ENCODE measurements at regions not wholly inside any gene's neighbourhood (a gene's known extent, or its start where the extent isn't known, plus 50 kb on each side); places are given as distances from the start of the nearest gene placed in this dataset.
"Not testable (repeated sequence)": the region's sequence is repeated elsewhere in the genome, so short reads cannot be mapped to it uniquely, and the experiment has no call there.

DNA sequence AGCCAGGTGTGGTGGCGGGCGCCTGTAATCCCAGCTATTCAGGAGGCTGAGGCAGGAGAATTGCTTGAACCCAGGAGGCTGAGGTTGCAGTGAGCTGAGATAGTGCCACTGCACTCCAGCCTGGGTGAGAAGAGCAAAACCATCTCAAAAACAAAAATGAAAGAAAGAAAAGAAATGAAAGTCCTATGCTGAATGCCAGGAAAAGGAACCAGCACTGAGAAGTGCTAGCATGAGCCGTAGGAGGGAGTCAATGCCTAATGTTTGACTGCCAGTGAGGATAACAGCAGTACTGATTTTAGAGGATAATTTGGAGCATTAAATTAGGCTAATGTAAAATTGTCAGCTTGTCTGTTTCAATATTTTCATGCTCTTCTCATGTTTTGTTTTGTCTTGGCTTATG, 472.8 kb downstream of the GADD45G start:
- not testable (repeated sequence) for DNase-seq

DNA sequence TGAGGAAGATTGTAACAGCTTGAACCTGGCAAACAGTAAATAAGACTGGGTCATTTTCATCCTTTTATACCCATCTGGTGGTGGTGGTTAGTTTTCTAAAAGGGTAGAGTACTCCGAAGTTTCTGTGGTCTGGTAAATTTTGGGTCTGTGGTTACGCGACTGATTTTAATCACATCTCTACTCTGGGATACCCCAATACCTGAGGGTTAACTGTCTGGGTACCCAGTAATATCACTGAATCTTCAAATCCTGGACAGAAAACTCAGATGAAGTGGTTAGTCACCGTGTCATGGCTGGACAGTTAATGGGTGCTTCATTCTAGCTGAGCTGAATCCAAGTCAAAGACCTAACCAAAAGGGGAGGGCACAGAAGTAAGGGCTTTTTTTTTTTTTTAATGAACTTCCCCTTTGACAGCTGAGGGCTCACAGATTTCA, 474.2 kb downstream of the GADD45G start:
- no peak for DNase-seq

DNA sequence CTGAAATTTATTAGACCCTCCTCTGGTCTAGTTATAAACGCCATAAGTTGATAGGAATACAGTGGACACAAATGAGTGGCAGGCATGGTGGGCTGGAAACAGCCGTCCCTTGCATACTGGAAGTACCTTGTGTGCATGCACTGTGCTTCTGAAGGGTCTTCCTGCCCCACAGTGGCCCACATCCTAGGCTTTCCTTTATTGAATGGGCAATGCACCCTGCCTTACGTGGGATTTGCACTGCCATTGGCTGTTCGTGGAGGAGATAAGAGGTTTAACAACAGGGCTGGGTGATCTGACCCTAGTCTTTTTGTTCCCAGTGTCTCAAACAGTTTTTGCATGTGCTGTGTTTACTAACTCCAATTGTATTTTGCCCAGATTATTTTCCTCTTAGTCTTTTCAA, 480.8 kb downstream of the GADD45G start:
- DNase-seq: no peak

DNA sequence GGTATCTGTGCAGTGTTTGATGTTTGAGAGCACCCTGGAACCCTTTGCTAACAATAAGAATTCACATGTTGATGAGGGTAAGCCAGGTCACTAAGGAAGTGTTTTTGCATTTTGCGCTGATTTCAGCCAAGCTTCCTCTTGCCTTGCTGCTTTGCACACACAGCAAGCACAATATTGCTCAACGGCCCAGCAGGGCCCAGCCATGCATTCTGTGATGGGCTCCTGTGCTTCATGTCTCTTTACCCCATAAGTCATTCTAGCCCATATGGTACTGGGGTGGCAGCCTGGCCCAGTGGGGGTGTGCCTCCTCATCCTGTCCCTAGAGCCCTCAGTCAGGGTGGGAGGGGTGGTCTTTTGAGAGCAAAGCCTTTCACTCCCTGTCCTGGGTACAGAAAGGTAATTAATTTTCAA, 481.3 kb downstream of the GADD45G start:
- no peak for DNase-seq

DNA sequence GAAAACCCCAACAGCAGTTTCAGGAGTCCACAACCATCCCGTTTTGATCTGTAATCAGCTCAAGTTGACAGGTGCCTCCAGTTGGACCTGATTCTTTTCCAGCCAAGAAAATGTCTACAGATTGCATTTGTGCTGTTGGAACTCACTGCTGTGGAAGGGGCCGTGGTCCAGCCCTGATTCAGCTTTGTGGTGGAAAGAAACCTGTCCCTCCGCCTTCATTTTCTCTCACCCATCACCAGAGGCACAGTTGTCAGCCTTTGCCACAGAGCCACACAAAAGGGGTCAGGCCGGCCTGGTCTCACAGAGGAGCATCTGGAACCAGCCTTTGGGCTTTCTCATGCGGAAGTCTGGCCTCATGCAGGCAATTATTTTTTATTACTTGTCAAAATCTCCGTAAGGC, 483.6 kb downstream of the GADD45G start:
- peak; percentile 48 for DNase-seq

DNA sequence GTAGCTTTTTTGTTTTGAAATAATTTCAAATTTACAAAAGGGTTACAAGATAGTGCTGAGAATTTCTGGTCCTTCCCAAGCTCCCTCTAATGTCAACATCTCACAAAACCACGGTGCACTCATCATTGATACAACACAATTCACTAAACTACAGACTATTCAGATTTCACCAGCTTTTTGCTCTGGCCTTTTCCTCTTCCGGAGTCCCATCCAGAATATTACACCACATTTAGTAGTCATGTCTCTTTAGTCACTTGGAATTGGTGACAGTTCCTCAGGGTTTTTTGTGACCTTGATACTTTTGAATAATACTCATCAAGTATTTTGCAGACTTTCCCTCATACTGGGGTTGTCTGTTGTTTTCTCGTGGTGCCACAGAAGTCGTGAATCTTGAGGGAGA, 484.0 kb downstream of the GADD45G start:
- no peak for DNase-seq

DNA sequence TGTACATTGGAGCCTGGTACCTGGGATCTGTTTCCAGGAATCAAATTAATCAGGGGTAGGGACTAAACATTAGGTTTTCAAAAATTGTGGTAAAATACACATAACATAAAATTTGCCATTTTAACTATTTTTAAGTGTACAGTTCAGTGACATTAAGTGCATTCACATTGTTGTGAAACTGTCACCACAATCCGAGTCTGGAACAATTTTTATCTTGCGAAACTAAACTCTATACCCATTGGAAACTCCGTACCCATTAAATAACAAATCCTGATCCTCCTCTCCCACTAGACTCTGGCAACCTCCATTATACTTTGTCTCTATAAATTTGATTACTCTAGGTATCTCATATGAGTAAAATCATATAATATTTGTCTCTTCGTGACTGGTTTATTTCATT, 486.2 kb downstream of the GADD45G start:
- no peak for DNase-seq

DNA sequence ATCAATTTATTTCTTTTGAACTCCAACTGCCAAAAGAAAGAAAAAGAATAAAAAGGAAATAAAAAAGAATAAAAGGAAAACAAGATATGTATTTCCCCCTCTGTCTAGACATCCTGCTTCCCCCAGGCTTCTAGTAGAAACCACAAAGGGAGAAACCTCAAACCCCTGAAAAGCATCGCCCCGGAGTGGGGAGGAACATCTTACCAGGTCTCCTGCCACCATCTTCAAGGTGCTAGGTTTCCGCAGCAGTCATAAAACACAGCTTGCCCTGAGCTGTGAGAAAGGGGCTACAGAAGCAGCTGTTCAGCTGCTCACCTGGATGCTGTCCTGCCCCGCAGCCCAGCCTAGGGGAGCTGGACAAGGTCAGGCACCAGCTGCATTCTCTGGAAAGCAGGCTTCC, 487.7 kb downstream of the GADD45G start:
- no peak for DNase-seq

DNA sequence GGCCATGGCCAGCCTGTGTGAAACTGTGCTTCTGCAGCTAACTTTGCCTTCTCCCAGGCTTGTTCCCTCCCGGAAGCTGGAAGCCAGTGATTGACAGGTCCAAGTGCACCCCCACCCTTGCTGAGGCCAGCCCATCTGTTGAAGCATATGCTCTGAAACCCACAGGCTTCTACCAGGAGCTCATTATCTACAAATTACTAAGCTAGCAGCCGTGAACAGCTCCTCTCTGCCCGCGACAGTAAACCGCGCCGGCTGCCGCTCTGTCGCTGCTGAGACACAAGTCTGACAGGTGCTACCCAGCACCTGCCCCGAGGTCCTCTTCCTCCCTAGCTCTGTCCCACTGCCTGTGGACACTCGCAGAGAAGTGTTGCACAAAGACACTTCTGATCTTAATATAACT, 490.9 kb downstream of the GADD45G start:
- DNase-seq: peak; percentile 85

DNA sequence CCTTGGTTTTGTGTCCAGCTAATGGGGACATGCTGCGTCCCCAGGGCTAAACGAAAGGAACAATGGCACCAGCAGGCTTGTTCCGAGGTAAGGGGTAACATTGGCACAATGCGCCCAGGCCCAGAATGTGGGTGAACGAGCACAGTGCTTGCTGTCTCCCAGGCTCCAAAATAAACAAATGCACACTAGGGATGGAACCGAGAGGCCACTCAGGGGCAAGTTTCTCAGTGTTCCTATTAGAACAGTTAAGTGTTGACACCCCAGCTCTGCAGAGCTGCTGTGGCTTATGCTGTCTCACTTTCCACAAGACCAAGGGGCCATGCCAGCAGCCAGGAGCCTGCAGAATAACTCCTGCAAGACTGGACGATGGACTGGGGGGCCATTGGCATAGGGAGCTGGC, 492.4 kb downstream of the GADD45G start:
- DNase-seq: no peak

DNA sequence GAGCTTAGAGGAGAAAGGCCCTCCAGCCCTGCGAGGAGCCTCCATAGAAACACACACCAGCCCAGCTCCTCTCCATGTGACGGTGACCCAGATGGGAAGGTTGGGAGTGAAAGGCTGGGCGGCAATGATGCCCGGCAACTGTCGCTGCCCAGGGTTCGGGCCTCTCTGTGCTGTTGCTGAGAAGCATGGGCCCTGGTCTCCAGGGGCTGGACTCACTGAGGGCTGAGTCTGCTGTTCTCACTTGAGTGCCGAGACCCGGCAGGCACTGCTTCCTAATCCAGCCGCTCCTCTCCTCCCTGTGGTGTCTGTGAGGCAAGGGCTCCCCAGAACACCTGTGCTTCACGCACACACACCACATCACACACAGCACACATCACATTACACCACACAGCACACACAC, 493.6 kb downstream of the GADD45G start:
- DNase-seq: peak; percentile 50

DNA sequence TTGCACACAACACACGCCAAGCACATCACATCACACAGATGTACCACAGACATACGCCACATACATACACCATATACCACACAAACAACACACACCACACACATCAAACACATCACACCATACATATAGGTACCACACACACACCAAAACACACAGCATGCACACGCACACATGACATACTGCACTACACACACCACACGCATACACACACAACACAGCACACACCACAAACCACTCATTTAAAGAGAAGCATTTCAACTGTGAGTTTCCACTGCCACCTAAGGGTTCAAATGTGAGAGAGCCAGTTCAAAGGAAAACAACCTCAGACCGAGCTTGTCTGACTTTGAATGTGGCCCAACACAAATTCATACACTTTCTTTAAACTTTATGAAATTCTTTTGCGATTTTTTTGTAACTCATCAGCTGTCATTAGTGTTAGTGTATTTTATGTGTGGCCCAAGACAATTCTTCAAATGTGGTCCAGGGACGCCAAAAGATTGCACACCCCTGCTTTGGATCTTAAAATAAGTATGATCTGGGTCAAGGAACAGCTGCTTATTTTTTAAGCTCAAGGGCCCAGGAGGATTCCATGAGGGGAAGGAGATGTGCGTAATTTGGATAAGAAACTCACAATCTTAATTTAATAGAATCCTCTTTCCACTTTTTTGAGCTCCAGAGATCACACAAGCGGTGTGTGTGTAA, 494.6 kb downstream of the GADD45G start:
- peak; percentile 56 for DNase-seq

DNA sequence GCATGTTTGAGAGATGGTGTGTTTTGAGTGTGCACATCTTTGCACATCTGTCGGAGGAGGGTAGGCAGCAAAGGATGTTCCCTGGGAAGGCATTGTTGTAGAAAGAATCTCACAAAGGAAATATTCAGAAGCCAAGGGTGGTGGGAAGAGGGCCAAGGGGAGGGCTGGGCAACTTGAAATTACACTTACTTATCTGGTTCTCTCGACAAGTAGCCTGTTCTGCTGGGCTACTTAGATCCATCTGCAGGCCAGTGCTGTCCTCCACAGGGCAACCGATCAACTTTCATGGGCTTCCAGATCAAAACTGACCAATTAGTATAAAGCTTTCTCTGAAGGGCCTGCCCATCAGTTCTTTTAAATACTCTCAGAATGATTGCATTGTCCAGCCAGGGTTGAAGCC, 495.2 kb downstream of the GADD45G start:
- DNase-seq: no peak

DNA sequence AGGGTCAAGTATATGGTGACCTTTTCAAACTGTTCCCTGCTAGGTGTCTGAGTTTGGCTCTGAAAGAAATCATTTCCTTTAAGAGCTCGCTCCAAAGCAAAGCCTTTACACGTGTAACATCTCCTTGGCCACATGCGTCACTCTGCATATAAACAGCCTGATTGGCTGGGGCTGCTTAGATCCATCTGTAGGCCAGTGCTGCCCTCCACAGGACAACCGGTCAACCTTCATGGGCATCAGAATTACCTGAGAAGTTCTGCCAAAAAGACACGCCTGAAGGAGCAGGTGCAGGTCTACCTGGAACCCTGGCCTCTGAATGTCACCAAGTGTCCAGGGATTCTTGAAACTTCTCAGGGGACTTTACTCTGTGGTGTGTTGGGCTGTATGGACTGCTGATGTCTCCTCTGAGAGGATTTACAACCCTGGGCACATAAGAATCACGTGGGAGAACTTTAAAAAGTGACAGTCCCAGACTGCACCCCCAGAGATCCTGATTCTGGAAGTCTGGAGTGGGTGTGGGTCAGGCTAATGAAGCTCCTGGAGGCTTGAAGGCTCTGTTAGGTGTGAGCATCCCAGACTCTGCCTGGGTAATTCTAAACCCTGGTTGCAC, 497.6 kb downstream of the GADD45G start:
- DNase-seq: peak; percentile 69

DNA sequence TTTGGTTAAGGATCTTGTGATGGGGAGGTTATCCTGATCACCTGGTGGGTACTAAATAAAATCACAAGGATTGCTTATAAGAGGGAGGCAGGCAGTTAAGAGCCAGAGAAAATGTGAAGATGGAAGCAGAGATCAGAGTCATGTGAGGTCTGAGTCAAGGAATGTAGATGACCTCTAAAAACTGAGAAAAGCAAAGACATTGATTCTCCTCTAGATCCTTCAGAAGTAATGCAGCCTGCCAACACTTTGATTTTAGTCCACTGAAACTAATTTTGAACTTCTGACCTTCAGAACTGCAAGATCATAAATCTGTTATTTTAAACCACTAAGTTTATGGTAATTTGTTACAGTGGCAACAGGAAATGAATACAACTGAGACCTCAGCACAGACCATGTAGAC, 499.0 kb downstream of the GADD45G start:
- no peak for DNase-seq

DNA sequence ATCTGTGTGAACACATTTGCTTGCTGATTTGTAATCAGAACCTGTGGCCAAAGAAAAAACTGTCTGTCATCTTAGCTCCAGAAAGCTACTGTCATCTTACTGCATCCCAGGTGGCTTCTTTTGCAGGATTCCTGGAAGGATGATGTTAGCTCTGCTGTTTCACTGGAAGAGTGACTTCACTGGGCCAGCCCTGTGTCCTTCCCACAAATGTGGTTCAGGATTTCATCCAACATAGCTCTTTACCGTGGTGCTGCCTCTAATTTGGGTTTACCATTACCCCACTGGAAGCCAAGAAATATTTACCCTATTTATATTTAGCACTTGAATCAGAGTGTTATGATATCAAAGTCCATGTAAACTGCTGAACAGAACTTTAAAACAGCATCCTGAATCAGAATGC, 501.0 kb downstream of the GADD45G start:
- no peak for DNase-seq

DNA sequence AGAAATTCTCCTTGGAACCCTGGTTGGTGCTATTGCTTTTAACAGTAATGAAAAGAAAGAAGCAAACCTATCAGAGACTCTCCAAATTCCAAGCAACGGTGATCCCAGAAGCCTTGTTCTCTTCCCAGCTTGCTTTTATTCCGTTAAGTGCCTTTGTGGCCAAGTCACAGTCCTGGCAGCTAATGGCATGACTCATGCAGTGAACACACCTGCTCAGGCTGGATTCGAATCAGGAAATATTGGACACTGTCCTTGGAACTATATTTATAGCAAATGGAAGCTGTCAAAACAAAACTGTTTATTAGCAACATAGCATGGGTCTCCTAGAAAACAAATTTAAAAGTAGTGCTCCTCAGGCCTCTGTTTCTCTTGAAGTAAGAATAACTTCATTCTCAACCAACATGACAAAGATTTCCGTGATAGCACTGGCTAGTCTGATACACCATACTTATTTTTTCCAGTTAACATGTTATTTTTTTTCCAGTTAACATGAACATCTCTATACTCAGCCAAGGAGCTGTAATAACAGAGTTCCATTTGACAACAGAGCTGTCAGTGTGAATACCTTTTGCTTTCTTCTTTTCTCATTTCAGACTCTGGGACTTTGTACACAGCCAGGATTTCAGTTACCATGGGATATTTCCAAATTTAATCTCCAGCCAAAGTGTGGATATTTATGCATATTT, 502.4 kb downstream of the GADD45G start:
- no peak for DNase-seq

DNA sequence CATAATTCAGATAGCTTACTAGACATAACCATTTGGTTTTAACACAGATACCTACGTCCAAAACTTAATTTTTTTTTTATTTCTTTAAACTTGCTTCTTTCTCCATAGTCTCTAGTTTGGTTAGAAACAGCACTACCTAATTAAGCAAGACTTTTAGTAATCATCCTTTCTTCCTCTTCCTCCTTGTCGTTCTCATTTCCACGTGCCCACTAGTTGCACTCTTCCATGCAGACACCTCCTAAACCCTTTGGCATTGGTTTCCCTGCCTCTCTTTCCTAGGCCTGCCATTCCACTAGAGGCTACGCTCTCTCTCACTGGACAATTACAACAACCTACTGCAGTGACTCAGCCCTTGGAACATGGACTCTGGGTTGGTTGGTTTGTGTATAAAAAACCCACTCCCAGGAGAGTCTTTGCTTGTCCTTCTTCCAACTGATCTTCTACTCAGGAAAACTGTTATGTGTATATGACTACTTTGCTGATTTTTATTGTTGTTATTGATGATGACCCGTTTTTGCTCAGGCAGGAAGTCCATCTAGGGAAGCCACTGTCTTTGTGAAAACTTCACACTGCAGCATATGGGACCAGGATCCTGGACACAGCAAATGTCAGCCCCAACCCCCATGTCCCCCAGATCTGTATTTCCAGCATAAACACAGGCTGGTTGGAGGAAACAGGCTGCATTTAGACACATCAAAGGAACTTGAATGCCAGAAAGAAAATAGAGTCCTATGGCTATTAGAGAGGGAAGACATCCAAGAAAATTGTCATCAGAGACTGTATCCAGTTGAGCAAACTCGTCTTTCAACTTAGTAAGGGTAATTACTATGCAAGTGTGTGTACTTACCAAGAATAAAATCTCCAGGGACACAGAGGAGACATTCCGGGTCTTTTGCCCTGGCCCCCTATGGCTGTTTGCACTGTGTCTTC, 503.2 kb downstream of the GADD45G start:
- DNase-seq: no peak

DNA sequence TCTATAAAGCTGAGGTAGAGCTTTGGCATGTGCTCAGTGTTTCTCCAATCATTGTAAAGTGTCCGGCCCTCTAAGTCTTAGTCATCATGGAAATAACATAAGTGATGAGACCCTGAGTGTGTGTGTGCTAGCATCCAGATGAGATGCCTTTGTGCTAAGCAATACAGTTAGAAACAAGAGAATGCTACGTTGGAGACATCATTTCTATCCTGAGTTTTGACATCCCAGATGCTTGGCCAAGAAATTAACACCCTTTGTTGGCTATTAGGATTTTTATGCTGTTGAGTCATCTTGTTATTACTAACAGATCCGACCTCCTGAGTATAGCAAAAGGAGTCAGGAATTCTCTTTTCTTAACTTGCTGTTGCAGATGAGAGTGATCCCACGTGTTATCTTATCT, 508.0 kb downstream of the GADD45G start:
- no peak for DNase-seq

DNA sequence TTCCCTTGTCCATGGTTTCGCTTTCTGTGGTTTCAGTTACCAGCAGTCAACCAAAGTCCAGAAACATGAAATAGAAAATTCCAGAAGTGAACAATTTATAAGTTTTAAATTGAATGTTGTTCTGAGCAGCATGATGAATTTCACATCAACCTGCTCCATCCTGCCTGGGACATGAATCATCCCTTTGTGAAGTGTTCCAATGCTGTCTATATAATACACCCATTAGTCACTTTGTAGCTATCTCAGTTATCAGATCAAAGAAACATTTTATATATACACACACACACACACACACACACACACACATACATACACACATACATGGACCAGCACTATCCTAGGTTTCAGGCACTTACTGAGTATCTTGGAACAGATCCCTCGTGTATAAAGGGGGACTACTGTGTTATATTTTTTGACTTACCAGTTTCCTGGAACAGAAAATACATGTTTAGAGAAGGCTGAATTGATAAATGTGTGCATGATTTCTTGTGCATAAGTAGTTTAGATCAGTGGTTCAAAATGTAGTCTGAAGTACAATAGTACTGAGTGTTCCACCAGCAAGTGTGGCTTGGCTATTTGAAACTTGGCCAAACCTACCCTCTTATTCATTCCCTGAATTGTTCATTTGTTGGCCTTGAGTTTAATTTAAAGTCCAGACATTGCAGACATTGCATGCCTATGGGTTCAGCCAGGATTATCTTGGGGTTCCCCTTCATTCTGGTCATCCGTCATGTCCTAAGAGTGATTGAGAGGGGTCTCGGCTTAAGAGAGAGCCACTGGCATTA, 510.0 kb downstream of the GADD45G start:
- DNase-seq: no peak

DNA sequence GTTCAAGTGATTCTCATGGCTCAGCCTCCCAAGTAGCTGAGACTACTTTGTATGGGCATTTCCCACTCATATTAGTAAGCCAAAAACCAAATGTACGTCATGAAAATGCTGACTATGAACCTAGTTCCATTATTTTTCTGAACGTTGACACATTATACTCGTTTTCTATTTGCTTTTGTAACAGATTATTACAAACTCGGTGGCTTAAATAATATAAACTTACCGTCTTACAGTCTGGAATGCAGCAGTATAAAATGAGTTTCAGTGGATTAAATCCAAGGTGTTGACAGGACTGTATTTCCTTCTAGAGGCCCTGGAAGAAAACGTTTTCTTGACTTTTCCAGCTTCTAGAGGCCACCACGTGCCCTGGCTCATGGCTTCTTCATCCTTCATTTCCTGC, 517.0 kb downstream of the GADD45G start:
- DNase-seq: no peak

DNA sequence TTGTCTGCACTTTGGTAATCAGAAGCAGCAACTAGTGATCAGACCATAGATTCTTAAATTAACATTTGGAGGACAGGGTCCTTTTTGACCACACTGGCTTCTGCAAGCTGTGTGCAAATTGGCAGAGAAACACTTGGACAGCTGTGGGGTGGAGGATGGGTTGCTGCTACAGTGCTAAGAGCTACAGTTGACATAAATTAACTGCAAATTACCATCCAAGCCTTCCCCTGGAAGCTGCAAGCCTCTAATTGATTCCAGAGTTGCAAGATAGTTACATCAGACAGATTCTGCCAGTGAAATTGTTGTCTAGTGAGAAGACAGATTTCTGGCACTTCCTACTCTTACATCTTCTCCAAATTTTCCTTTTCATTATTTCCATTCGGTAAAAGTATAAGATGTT, 517.7 kb downstream of the DIRAS2 start:
- DNase-seq: no peak
